GM21381 (cell line): ENCODE measurements at regions not wholly inside any gene's neighbourhood (a gene's known extent, or its start where the extent isn't known, plus 50 kb on each side); places are given as distances from the start of the nearest gene placed in this dataset.
"Not testable (repeated sequence)": the region's sequence is repeated elsewhere in the genome, so short reads cannot be mapped to it uniquely, and the experiment has no call there.

ENCODE experiments used
- ATAC-seq: cut with Tn5 transposase; IDR thresholded peaks from one replicate; pipeline ENCODE4 v1.9.1; 2021; ENCODE audit warnings: mild to moderate bottlenecking, moderate library complexity; ENCODE audit not compliant: unreplicated experiment

DNA sequence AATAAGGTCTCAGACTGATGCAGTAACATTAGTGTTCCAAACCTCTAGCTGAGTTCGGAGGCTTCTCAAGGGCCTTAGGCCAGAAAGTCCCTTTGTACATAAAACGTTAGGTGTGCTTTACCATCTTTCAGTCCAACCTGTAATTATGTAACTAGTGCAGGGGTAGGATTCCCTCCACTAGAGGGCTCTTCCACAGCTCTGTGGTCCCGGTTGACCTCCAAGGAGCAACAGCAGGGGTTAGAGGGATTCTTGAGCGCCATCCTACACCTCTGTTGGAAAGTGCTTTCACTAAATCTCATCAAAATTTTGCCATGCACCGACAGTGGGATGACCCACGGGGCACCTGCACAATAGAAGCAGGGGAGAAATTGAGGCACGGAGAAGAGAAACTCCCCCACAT, 155.8 kb upstream of the LRP1B start:
- ATAC-seq = no peak

DNA sequence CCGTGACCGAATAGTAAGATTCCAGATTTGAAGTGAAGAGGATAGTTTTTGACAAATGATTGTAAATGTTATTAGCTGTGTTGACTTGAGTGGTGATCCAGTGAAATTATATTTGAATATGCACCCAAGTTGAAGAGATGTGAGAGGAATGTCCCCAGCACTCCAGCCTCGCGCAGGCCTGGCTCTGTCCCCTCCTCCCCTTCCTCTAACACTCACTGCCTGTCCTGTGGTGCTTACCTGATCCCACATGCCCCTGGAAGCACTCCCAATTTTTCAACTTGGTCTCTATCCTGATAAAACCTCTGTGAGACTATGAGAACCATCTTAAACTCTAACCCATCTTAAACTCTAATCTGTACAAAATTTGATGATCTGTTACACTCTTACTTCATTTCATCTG, 154.7 kb upstream of the LRP1B start:
- no peak for ATAC-seq

DNA sequence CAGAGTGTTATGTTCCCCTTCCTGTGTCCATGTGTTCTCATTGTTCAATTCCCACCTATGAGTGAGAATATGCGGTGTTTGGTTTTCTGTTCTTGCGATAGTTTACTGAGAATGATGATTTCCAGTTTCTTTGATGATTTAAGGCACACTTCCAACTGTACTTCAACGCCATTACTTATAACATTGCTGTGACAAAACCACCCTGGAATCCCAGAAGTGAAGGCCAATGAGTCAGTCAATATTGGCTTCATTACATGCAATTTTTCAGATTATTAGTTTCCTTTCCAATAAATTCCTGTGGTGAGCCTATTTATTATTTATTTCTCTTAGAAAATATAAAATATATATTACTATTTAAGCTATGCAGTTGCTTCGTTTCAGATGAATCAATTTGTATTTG, 153.5 kb upstream of the LRP1B start:
- ATAC-seq = not testable (repeated sequence)

DNA sequence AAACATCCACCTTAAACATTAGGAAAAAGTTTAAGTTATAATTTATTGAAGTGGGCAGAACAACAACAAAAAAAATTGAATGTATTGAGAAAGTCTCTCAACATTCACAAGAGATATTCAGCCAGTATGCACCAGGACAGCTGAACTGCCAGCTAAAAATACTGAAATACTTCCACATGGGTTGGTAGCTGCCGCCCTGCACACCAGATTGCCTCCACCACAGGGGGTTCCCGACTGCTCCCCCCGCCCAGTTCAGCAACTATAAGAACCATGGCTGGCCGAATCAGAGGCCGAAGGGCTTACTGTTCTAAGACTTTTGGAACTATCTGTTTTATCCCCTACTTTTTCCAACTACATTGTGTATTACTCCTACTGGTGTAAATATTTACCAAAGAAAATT, 150.0 kb upstream of the LRP1B start:
- no peak for ATAC-seq

DNA sequence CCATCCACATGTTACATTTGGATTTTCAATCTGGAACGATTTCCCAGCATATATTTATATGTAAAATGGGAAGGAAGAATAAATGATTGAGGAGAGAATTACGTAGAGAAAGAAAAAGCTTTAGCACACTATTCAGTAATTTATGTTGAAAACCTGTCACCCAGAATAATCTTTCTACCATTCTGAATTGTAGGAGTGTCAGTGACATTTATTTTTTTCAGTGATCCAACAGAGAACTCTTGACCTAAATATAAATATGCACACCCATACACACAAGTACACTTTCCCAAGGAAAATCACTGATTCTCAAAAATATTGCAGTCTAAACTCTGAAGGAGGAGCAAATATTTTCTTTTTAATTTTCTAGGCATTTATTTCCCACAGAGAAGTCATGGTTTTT, 140.2 kb upstream of the LRP1B start:
- no peak for ATAC-seq

DNA sequence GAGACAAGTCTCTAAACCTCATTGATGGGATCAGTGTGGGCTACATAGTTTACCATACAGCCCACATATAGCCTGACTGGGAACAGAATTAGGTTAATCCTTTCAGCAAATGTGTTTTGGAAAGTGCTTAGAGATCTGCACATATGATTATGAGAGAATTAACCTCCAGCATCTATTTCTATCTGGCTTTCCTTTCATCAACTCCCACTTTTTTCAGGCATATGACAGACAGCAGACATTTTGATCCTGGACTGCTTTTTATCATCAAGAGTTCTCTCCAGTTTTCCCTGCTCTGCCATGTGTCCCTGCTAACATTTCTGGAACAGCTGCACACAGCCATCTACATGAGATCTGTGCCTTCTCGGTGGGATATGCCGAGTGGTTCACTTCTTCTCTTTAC, 139.5 kb upstream of the LRP1B start:
- no peak for ATAC-seq

DNA sequence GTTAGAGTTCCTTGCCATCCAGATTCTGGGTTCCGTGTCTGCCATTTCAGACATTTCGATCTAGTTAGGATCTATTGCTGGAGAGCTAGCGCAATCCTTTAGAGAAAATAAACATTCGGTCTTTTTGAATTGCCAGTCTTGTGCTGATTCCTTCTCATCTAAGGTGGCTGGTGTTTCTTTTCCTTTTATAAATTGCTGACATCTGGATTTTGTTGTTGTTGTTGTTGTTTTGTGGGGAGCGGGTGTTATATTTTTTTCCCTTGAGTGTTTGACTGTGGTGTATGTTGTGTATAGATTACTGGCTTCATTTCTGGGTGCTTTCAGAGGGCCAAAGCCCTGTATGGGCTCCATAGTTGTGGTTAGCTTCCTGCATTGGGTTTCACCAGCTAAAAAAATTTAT, 128.5 kb upstream of the LRP1B start:
- no peak for ATAC-seq

DNA sequence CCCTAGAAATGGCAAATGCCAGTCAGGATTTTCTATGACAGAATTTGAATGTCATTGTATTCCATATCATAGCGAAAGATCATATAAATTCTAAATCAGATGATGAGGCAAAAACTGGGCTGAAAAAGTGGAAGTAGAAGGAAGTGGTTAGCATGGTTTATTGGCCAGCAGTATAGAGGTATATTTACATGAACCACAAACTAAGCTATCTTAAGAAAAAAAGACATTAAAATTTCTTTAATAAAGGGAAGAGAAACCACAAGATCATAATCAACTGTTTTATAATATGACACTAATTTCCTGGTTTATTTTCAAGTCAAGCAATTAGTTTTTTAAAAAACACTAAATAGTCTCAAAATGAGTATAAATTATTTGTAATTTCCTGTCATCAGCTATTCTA, 123.2 kb upstream of the LRP1B start:
- ATAC-seq = no peak

DNA sequence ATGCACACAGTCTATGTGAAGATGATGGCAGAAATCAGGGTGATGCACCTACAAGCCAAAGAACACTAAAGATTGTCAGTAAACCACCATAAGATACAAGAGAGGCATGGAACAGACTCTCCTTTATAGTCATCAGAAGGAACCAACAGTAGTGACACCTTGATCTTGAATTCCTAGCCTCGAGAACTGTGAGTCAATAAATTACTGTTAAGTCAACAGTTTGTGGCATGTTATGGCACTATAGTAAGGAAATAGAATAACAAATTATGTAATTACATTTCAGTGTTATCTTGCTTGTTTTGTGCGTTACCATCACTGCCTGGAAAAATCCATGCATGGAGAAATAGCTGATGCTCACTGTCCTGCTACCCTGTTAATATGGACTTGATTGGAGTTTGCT, 110.2 kb upstream of the LRP1B start:
- no peak for ATAC-seq

DNA sequence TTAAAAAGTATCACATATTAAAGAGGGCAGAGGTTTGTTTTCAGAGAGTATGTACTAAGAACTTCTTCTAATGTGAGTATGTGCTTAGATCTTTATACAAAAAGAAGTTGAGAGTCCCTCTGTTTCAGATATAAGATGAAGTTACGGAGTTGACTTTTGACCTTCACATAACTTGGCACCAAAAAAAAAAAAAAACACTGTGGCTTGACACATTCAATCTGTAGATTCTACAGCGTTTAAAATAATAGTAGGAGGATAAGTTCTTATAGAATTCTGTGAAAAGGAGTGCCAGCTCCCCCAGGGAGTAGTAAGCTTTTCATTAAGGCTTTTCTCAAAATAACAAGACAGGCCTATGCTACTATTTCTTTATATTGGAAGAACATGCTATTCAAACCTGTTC, 105.4 kb upstream of the LRP1B start:
- ATAC-seq = no peak

DNA sequence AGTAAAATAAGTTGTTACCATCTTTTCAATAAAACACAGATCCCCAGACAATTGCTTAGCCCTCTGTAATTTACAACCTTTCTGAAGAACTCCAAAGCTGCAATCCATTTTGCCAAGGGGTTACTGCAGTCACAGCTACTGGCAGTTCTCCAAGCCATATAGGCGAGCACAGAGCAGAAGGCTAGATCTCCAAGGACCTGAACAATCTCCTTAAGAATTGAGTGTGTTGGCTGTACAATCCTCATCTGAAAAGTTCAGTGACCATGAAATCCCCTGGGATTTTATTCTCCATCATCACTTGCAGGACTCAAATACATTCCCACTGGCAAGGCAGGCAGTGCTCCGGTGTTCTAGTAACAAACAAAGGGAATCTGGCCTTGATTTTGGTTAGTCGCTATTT, 103.9 kb upstream of the LRP1B start:
- ATAC-seq = no peak

DNA sequence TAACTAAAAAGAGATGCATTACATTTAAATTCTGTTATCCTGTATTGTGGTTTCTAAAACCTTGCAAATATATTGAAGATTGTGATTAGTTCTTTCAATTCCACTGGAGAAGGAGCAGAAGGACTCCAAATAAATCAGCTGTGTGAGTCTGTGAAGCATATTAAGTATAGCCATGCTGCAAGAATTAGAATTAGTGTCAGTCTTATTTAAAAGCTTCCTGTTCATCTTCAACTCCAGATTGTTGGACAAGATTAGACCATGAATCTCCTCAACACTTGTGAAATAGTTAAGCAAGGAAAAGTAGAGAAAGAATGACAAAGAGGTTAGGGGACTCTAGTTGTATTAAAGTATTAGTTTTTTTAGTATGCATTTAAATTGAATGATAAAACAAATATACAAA, 92.5 kb upstream of the LRP1B start:
- ATAC-seq = no peak

DNA sequence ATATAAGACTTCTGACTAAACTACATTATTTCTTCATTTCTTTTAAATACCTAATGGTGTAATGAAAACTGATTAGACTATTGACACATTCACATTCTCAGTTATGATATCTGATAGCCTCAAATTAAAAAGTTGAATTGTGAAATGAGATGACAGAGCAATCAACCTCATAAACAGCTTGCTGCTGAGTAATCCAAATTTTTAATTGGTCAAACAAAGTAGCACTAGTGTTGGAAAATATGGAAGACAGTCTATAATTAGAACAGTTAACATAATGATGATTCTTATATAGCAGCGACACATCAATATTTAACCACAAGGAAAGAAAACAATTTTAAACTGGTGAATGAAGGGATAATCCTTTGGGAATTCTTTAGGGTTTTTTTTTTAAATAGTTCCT, 91.9 kb upstream of the LRP1B start:
- no peak for ATAC-seq

DNA sequence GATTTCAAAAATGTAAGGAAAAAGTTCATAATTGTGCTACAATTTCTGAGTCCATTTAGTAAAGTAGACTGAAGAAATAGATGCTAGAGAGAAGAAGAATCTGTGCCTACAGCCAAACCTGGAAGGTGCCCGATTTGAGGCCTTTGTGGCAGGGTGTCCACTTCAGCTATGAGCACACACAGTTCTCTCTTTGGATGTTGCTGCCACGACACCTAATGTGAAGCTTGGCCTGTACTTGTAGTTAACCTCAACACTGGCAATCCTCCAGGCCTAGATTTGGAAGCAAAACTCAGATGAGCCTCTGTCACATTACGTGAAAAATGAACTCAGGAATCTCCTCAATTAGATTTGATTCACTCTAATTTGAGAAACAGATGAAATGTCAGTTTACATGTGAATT, 90.1 kb upstream of the LRP1B start:
- no peak for ATAC-seq

DNA sequence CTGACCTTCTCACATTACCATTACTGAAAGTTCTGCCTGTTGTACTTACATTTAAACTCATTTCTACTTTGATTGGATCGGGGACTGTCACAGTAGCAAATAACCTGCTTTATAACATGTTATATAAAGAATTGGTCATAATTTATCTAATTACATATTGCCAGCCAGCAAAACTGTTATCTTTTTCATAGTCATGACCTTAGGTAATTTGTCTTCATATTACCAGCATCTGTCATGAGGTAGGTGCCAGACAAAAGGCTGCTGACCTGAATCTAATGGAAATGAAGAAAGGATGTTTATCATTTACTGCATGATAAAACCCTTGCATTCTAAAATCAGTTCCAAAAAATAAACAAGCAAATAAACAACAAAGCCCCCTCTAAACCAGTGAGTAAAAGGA, 89.4 kb upstream of the LRP1B start:
- ATAC-seq = no peak

DNA sequence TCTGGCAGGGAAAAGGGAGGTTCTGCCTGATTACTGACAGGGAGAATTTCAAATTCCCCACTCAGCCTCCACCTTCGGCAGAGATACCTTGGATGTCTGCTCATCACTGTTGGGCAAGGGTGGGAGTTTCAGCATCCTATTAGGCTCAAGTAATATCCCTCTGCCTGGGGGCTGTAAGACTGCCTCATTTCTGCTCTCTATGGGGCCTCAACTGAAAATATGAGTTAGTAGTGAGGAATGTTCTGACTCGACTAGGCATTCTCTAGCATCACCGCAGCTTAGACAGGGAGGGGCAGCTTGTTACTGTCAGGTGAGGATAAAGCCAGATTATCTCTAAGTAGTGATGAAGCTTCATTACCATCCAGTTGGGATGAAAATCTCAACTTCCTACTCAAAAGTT, 87.7 kb upstream of the LRP1B start:
- no peak for ATAC-seq

DNA sequence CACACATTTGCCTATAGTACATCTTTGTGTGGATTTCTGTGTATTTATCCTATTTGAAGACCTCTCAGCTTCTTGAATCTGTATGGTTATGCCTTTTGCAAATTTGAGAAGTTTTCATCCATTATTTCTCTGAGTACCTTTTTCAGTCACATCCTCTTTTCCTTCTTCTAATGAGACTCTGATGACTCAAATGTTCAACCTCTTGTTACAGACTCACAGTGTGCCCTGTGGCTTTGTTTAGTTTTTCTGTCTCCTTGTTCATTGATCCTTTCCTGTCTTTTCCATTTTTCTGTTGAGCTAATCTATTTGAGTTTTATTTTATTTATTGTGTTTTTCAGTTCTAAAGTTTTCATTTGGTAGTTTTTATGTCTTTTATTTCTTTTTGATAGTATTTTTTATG, 87.0 kb upstream of the LRP1B start:
- ATAC-seq = no peak

DNA sequence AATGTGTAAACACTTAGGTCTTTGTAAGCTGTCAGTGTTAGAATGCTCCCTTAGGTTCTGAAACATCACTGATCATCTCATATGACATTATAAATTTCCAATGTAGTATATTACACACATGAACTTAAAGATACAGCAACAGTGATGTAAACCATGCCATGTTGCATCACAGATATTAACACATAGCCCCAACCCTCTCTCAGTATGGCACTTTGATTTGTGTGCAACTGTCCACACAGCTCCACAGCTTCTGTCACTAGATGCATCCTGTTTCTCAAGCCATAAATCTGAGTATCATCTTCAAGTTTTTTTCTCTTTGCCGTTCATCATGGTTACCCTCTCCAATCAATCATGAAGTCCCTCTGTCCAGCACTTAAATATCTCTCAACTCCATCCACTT, 69.2 kb upstream of the LRP1B start:
- no peak for ATAC-seq

DNA sequence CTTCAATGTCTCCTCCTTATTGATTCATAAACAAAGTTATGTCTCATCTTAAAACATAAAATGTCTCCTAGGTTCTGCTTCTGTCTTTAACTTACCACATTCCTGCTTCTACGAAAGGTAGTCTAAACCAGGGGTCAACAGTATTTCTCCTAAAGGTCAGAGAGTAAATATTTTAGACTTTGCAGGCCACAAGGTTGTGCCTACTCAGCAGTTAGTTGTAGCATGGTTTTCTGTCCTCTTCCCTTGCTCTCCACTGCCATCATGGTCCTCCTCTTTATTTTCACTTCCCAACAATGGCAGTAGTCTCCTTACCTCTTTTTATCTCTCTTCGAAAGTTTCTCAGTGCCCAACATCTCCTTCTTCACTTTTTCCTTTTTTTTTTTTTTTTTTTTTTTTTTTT, 68.3 kb upstream of the LRP1B start:
- ATAC-seq = no peak

DNA sequence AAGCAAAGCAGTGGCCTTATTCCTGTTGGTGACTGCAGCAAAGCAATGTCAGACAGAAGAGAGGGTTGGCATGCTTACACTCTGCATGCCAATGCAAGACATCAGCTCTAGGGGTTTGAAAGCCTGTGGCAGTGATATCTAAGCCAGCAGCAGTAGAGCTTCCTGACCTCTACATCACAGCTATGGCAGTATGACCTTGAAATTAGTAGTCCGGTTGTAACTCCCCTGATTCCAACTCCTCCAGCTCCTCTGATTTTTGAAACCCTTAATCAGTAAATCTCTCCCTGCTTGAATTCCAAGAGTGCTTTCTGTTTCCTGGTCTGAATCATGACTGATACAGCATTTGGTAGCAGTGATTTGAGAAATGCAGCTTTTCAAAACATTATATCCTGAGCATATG, 60.0 kb upstream of the LRP1B start:
- ATAC-seq = no peak

DNA sequence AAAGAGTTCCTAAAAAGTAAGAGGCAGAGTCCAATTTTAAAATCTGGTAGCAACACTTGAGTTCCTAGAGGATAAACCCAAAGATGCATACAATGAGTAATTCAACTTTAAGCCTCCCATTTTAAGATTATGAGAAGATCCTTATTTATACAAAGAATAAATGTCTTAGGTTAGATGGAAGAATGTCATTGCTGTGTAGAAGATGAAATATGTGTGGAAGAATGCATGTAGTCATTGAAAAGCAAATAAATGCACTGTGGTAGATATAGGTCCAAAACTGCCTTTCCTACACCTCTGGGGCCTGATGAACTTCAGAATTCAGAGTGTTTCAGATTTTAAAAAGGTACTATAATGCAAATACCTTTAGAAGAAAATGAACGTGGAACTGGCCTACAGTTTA, 58.7 kb upstream of the LRP1B start:
- no peak for ATAC-seq

DNA sequence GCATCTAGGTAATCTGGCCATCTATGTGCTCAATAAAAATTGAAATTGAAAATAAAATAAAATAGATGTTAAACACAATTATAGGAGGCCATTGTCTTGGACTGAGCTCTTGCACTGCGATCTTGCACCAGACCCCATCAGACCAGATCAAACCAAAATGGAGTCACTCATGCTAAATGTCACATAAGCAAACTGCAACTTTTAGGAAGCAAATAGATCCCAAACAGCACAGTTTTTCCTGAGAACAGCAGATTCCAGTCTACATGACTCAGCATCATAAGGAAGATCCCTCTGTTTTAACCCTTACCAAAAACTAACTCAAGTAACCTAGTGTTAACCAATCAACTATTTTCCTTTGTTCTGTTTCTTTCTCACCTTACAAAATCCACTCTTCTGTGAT, 57.7 kb upstream of the LRP1B start:
- ATAC-seq = no peak

DNA sequence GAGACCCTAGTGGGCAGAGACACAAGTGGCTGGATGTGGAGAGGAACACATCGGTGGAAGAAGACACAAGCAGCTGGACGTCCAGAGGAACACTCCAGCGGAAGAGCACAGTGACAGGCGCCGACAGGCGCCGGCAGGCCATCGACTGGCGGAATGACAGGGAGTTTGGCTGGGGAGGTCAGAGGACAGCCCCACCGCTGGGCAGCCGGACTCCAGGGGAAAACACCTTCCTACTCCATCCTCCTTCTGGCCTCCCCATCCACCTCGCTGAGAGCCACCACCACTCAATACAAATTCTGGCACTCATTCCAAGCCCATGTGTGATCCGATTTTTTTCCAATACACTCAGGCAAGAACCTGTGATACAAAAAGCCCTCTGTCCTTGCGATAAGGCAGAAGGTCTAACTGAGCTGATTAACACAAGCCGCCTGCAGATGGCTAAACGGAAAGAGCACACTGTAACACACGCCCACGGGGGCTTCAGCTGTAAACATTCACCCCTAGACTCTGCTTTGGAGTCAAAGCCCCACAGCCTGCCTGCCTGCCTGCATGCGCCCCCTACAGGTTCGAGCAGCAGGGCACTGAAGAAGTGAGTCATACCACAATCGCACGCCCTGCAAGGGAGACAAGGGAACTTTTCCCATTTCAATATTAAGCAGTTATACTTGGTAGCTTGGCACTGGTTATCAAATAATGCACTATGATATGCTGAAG, 50.2 kb upstream of the LRP1B start:
- ATAC-seq = no peak
